Suprapubic skin (tissue), 4 donors: ENCODE measurements at regions not wholly inside any gene's neighbourhood (a gene's known extent, or its start where the extent isn't known, plus 50 kb on each side); places are given as distances from the start of the nearest gene placed in this dataset.
"Not testable (repeated sequence)": the region's sequence is repeated elsewhere in the genome, so short reads cannot be mapped to it uniquely, and the experiment has no call there.

ENCODE experiments used
- DNase-seq, 2 donors: peaks; one replicate each; pipeline ENCODE4 v3.0.0-alpha.2; 2019; ENCODE audit warnings: low spot score in 2 of 2
- H3K27ac ChIP-seq: fragments of 200-600 bp; sonication (generic); one replicate; pipeline ENCODE4 v1.5.1; 2019
- H3K27me3 ChIP-seq: fragments of 200-600 bp; sonication (generic); one replicate; pipeline ENCODE4 v1.5.1; 2019
- H3K36me3 ChIP-seq: fragments of 200-600 bp; sonication (generic); one replicate; pipeline ENCODE4 v1.5.1; 2019
- H3K4me1 ChIP-seq: fragments of 200-600 bp; sonication (generic); one replicate; pipeline ENCODE4 v1.5.1; 2019
- H3K4me3 ChIP-seq: fragments of 200-600 bp; sonication (generic); one replicate; pipeline ENCODE4 v1.5.1; 2019; ENCODE audit warnings: mild to moderate bottlenecking
- H3K9me3 ChIP-seq: fragments of 200-600 bp; sonication (generic); one replicate; pipeline ENCODE4 v1.5.1; 2019
- EP300 ChIP-seq: sonication (generic); formaldehyde crosslinking; IDR thresholded peaks from one replicate; pipeline ENCODE4 v1.6.1; 2017; ENCODE audit warnings: antibody characterized with exemption
- POLR2A ChIP-seq, 2 donors: fragments of 450-650 bp; IDR thresholded peaks; one replicate each; pipeline ENCODE4 v1.6.1; 2017; ENCODE audit warnings: antibody characterized with exemption in 2 of 2, mild to moderate bottlenecking in 2 of 2, moderate library complexity in 2 of 2
- POLR2AphosphoS5 ChIP-seq, 3 donors: sonication (generic); formaldehyde crosslinking; IDR thresholded peaks; one replicate each; pipeline ENCODE4 v1.6.1; 2017; ENCODE audit warnings: antibody characterized with exemption in 3 of 3
- WGBS: methylation state at CpG from one replicate; pipeline ENCODE4 v1.1.5; 2018; 5-methylcytosine and 5-hydroxymethylcytosine counted together
- TF ChIP-seq, protein P1 (sequence below), 2 donors: fragments of 200-600 bp in 1 of 2; fragments of 450-650 bp in 1 of 2; sonication (generic) in 1 of 2; IDR thresholded peaks; one replicate each; pipeline ENCODE4 v1.5.1; 2016 to 2019; ENCODE audit warnings: antibody characterized with exemption in 2 of 2, mild to moderate bottlenecking in 1 of 2, moderate library complexity in 1 of 2

GRCh38 chr16:86888231-86889053, 310.1 kb downstream of the FOXL1 start:
- Histone ChIP-seq H3K27me3 (peaks cover 63% of the 10 kb centered on the region), H3K4me3 (no peak overlapping the region), H3K4me1 (no peaks in the 10 kb centered on the region), H3K27ac (no peak overlapping the region), H3K36me3 (no peaks in the 10 kb centered on the region), H3K9me3 (no peaks in the 10 kb centered on the region)
- TF ChIP-seq, protein P1, sequence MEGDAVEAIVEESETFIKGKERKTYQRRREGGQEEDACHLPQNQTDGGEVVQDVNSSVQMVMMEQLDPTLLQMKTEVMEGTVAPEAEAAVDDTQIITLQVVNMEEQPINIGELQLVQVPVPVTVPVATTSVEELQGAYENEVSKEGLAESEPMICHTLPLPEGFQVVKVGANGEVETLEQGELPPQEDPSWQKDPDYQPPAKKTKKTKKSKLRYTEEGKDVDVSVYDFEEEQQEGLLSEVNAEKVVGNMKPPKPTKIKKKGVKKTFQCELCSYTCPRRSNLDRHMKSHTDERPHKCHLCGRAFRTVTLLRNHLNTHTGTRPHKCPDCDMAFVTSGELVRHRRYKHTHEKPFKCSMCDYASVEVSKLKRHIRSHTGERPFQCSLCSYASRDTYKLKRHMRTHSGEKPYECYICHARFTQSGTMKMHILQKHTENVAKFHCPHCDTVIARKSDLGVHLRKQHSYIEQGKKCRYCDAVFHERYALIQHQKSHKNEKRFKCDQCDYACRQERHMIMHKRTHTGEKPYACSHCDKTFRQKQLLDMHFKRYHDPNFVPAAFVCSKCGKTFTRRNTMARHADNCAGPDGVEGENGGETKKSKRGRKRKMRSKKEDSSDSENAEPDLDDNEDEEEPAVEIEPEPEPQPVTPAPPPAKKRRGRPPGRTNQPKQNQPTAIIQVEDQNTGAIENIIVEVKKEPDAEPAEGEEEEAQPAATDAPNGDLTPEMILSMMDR (IDR thresholded peaks at IDR 0.05), result no peak
- TF ChIP-seq EP300 (no peak), POLR2A (IDR thresholded peaks at IDR 0.05) (no peak), POLR2AphosphoS5 (IDR thresholded peaks at IDR 0.05) (no peak)
- 58% methylated on average over 4 of the region's 4 CpGs for WGBS
- no peak for DNase-seq

GRCh38 chr16:86889054-86889366, 310.7 kb downstream of the FOXL1 start:
- not testable (repeated sequence) for DNase-seq, H3K36me3 ChIP-seq, H3K27ac ChIP-seq, H3K4me3 ChIP-seq, H3K9me3 ChIP-seq, H3K4me1 ChIP-seq
- peaks cover 65% of the 10 kb centered on the region for H3K27me3 ChIP-seq
- 74% methylated on average over 1 of the region's 1 CpG for WGBS

DNA sequence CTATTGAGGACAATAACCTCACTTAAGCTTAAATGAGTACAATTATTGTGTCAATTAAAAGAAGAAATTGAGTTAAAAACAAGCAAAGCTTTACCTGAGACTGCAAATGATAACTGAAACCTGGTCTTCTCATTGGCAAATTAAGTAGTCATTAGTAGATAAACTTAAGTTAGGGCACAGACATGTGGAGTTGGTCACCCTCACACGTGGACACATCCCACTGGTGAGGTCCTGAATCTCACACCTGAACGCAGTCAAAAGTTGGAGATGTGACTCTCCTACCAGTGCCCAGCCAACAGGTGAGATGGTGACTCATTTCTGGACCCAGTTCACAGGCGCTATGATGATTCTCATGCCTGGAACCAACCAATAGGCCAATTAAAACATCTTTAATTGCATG, 311.6 kb downstream of the FOXL1 start:
- Histone ChIP-seq H3K4me3 (no peak overlapping the region), H3K9me3 (no peaks in the 10 kb centered on the region), H3K27me3 (peaks cover 65% of the 10 kb centered on the region), H3K4me1 (no peaks in the 10 kb centered on the region), H3K36me3 (no peaks in the 10 kb centered on the region), H3K27ac (no peak overlapping the region)
- TF ChIP-seq, protein P1 (IDR thresholded peaks at IDR 0.05), result no peak
- TF ChIP-seq POLR2A (IDR thresholded peaks at IDR 0.05) (no peak), POLR2AphosphoS5 (IDR thresholded peaks at IDR 0.05) (no peak), EP300 (no peak)
- no peak for DNase-seq
- WGBS, result 87% methylated on average over 3 of the region's 3 CpGs

DNA sequence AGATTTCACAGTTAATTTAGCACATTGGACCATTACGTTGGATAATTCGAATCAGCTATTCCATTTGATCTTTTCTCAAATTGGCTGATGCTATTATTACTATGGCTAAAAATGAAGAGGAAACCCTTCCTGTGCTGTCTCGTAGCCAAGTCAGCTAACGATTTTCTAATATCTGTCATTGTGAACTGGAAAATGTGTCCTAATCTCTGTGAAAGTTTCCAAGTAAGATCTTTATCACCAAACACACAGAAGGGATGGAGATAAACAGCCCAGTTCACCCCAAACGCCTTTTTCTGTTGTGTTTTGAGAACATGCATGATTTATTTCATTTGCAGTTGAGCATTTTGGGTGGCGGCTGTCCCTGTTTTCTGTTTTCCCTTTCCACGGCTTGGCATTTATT, 312.8 kb downstream of the FOXL1 start:
- Histone ChIP-seq H3K36me3 (no peaks in the 10 kb centered on the region), H3K4me1 (no peaks in the 10 kb centered on the region), H3K9me3 (no peaks in the 10 kb centered on the region), H3K27ac (no peak overlapping the region), H3K4me3 (no peak overlapping the region), H3K27me3 (peaks cover 68% of the 10 kb centered on the region)
- TF ChIP-seq POLR2A (IDR thresholded peaks at IDR 0.05), result no peak
- TF ChIP-seq EP300, result no peak
- TF ChIP-seq POLR2AphosphoS5 (IDR thresholded peaks at IDR 0.05), result no peak
- TF ChIP-seq, protein P1 (IDR thresholded peaks at IDR 0.05), result no peak
- no peak for DNase-seq
- 59% methylated on average over 7 of the region's 7 CpGs for WGBS

GRCh38 chr16:86891631-86892030, 313.3 kb downstream of the FOXL1 start:
- Histone ChIP-seq H3K4me3 (no peak overlapping the region), H3K9me3 (no peaks in the 10 kb centered on the region), H3K4me1 (no peaks in the 10 kb centered on the region), H3K36me3 (no peaks in the 10 kb centered on the region), H3K27ac (no peak overlapping the region), H3K27me3 (peaks cover 63% of the 10 kb centered on the region)
- WGBS, result 94% methylated on average over 11 of the region's 12 CpGs
- TF ChIP-seq POLR2A (IDR thresholded peaks at IDR 0.05) (no peak), POLR2AphosphoS5 (IDR thresholded peaks at IDR 0.05) (no peak), EP300 (no peak)
- TF ChIP-seq, protein P1 (IDR thresholded peaks at IDR 0.05), result no peak
- DNase-seq, result no peak

- H3K4me3 ChIP-seq, result no peak overlapping the region
- H3K4me1 ChIP-seq, result no peaks in the 10 kb centered on the region
- WGBS, result 32% methylated on average over 6 of the region's 6 CpGs
- DNase-seq, result no peak
- TF ChIP-seq POLR2AphosphoS5 (IDR thresholded peaks at IDR 0.05) (no peak), POLR2A (IDR thresholded peaks at IDR 0.05) (no peak), EP300 (no peak)
- TF ChIP-seq, protein P1 (IDR thresholded peaks at IDR 0.05), result no peak
- H3K27ac ChIP-seq, result no peak overlapping the region
- no peaks in the 10 kb centered on the region for H3K36me3 ChIP-seq
- no peaks in the 10 kb centered on the region for H3K9me3 ChIP-seq
- H3K27me3 ChIP-seq, result peaks cover 60% of the 10 kb centered on the region
Measured at GRCh38 chr16:86892509-86892908, 314.2 kb downstream of the FOXL1 start.
